ENCODE measurements at regions not wholly inside any gene's neighbourhood (a gene's known extent, or its start where the extent isn't known, plus 50 kb on each side); places are given as distances from the start of the nearest gene placed in this dataset.

GRCh38 chr9:107932046-107932445 lies 442.5 kb upstream of the KLF4 start:
- peak overlapping the region; percentile 24; the same call in 1 of the 2 replicates for H3K18ac ChIP-seq (ENCODE audit: low read depth, low read length)
- H3K4ac ChIP-seq (ENCODE audit: low read depth, low read length): no peak overlapping the region
- no peak overlapping the region for H3K56ac ChIP-seq (ENCODE audit: extremely low read depth, insufficient read depth, low read length)
- no peaks in the 10 kb centered on the region for H3K36me3 ChIP-seq (ENCODE audit: control insufficient read depth, insufficient read depth, low read length)
- H3K9me1 ChIP-seq (ENCODE audit: insufficient read depth, low read length): no peaks in the 10 kb centered on the region
- WGBS, 2 experiments (ENCODE audit: extremely low coverage in 2 of 2, insufficient read length in 1 of 2): no CpG with 5 or more reads among the region's 1 CpG
- no peak overlapping the region for H2AFZ ChIP-seq (replicated peaks; ENCODE audit: low read length, poor library complexity)
- H4K8ac ChIP-seq (ENCODE audit: low read depth in 2 of 2, low read length in 2 of 2): no peak overlapping the region
- no peak overlapping the region for H2AK9ac ChIP-seq (replicated peaks; ENCODE audit: low read depth, low read length, poor library complexity)
- DNase-seq (peak; percentile 72), ATAC-seq (ENCODE audit: low read depth) (peak; percentile 89)
- H2BK120ac ChIP-seq (ENCODE audit: low read depth, low read length): no peak overlapping the region
- H3K23ac ChIP-seq (ENCODE audit: low read depth, low read length): no peak overlapping the region
- H4K20me1 ChIP-seq (ENCODE audit: insufficient read depth, low read length): no peaks in the 10 kb centered on the region
- CTCF ChIA-PET: no interaction called here
- H3K27ac ChIP-seq (ENCODE audit: insufficient read depth, low read length): no peak overlapping the region; the same call in 1 of the 2 replicates
- no peaks in the 10 kb centered on the region for H3K9me3 ChIP-seq (ENCODE audit: control insufficient read depth, insufficient read depth, low read length)
- H3K79me1 ChIP-seq (ENCODE audit: low read depth in 1 of 2, low read length in 2 of 2): no peaks in the 10 kb centered on the region
- H3K27me3 ChIP-seq (ENCODE audit: control insufficient read depth, insufficient read depth, low read length): peaks cover 1% of the 10 kb centered on the region
- no peak overlapping the region for H2BK15ac ChIP-seq (ENCODE audit: low read depth, low read length)
- no TSS peak for BruUV-seq (replicated peaks)
- H4K5ac ChIP-seq (ENCODE audit: low read depth, low read length): no peak overlapping the region
- peaks cover 19% of the 10 kb centered on the region for H3K4me1 ChIP-seq (ENCODE audit: control insufficient read depth, insufficient read depth, low read length)
- intact Hi-C loops (cut with micrococcal nuclease) (no loop called here), in situ Hi-C loops (cut with MboI; ENCODE audit: low sequenced_read_pairs) (no loop called here), dilution Hi-C loops (cut with HindIII; ENCODE audit: low sequenced_read_pairs, unreplicated experiment) (no loop called here)
- H2AK5ac ChIP-seq (ENCODE audit: low read depth, low read length): no peak overlapping the region
- no peak overlapping the region for H4K91ac ChIP-seq (ENCODE audit: insufficient read depth, low read depth, low read length)
- H3K4me2 ChIP-seq (ENCODE audit: low read depth, low read length): peak overlapping the region; percentile 17
- no peak overlapping the region for H3K9ac ChIP-seq (ENCODE audit: low read depth, low read length)
- no peak overlapping the region for H2BK20ac ChIP-seq (ENCODE audit: low read depth, low read length)
- POLR2A ChIA-PET (ENCODE audit: unreplicated experiment): no interaction called here
- H3K14ac ChIP-seq (replicated peaks; ENCODE audit: low read depth, low read length): no peak overlapping the region
- TF ChIP-seq RCOR1 (IDR thresholded peaks at IDR 0.05; ENCODE audit: insufficient replicate concordance, low read length) (no peak), CEBPB (IDR thresholded peaks at IDR 0.05; ENCODE audit: low read depth, low read length) (peak; percentile 28; the same call in 1 of the 2 replicates)
- H3K4me3 ChIP-seq (ENCODE audit: insufficient read depth, low read depth, low read length): no peak overlapping the region
- no peak overlapping the region for H2BK5ac ChIP-seq (ENCODE audit: low read depth, low read length, poor library complexity, severe bottlenecking)
